Hematopoietic multipotent progenitor cell treated with erythropoietin and hydrocortisone succinate and interleukin-3 and kit ligand, for 15 days (in vitro differentiated cells): ENCODE measurements at regions not wholly inside any gene's neighbourhood (a gene's known extent, or its start where the extent isn't known, plus 50 kb on each side); places are given as distances from the start of the nearest gene placed in this dataset.
"Not testable (repeated sequence)": the region's sequence is repeated elsewhere in the genome, so short reads cannot be mapped to it uniquely, and the experiment has no call there.

Experiments
- DNase-seq: peaks from one replicate; pipeline ENCODE4 v3.0.0-alpha.2; 2015; ENCODE audit warnings: low spot score

DNA sequence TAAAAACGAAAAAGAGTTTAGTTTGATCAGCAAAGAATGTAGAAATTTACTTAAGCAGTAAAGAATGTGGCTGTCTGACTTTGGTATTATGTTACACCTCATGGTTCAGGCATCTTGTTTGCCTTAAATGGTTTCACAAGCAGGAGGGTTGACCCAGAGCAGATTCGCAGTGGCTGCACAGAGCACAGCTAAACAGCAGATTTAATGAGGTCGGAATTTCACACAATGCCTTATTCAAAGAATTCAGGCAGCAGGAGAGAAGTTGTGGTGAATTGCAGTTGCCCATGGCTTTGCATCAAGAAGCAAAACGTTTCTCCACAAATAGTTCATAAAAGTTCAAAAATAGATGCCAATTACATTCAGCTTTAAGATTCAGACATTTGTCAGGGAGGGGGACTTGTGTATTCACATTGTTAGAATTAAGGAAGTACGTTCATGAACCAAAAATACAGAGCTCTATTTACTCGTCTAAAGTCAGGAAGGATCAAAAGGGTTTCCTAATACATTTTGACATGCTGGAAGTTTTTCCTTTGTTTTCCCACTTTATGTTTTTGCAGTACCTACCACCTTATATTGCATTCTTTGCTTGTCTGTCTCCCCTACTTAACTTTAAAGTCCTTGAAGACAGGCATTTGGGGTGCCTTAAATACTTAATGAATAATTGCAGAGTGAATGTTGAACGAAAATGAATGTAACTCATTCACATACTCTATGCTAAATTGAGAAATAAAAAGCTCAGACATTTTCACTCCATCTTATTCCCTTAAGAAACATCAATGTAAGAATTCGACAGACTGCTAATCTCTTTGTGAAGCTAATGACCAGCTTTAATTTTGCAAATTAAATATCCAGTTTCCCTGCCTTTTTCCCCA lies 1163.6 kb upstream of the CITED2 start:
- DNase-seq: no peak

DNA sequence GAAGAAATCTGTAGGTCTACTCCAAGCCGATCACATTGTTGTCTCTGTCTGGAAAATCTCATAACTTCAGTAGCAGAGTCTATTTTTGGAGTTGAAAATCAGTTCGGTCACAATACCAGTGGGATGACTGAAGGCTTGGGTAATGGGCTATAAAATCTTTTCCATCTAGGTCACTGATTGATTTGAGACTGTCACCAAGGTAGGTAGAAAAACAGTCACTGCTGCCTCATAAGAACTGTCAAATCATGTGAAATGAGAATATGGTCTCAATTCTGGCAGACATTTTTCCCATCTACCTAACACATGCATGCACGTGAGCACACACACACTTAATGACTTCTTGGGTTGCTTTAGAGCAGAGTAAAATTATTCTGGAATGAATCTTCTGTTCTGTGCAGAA lies 1162.8 kb upstream of the CITED2 start:
- no peak for DNase-seq

DNA sequence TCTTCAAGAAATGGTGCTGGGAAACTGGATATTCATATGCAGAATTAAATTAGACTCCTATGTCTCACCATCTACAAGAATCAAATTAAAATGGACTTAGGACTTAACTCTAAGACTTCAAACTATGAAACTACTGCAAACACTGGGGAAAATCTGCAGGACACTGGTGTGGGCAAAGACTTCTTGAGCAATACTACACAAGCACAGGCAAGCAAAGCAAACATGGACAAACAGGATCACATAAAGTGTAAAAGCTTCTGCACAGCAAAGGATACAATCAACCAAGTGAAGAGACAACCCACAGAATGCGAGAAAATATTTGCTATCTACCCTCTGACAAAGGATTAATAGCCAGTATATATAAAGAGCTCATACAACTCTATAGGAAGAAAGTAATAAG lies 1161.1 kb upstream of the CITED2 start:
- no peak for DNase-seq

DNA sequence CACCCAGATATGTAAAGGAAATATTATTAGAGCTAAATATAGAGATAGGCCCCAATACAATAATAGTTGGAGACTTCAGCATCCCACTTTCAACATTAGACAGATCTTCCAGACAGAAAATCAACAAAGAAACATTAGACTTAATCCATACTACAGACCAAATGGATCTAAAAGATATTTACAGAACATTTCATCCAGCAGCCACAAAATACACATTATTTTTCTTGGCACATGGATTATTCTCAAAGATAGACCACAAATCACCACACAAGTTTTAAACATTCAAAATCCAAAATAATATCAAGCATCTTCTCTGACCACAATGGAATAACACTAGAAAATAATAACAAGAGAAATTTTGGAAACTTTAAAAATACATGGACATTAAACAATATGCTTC lies 1159.1 kb upstream of the CITED2 start:
- no peak for DNase-seq

DNA sequence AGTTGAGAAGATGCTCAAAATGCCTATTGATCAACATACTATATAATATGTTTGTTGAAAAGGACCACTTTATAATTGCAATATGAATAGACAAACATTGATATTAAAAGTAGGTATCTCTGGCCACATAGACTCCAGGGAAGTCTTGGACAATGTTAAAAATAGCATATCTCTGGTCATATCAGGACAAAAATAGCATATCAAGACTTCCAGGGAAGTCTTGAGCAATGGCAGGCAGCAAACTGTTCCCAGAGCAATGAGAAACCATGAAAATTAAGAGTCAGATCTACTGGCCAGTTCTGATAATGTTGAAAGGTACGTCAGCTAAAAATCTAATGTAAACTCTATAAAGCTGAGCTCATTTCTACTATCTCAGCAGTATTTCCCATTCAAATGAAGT lies 1130.3 kb upstream of the CITED2 start:
- DNase-seq: no peak

DNA sequence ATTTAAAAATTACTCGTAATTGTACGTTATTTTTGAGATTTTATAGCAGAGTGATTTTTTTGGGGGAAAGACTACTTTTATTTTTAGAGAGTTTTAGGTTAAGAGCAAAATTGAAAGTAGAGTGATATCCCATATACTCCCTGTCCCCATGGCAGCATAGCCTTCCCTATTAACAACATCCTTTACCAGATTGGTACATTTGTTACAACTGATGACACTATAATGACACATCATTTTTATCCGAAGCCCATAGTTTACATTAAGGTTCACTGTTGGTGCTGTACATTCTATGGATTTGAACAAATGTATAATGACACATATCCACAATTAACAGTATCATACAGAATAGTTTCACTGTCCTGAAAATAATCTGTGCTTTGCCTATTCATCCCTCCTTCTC lies 1126.4 kb upstream of the CITED2 start:
- no peak for DNase-seq

DNA sequence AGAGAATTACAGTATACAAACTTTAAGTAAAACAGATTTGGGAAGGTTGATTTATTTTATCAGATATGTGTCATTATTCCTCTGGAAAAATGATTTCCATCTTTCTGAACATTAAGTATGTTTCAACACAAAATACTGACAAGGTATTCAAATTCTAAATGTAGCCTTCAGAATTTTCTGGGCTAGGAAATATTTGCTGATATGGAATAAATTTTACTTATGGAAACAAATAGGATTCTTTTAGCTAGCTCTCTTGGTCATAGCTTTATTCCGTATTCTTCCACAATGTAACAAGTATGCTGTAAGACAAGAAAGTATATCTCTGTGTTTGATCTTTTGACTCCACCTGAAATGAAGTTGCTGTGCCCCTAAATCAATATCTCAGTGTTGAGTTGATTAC lies 1125.2 kb upstream of the CITED2 start:
- DNase-seq: no peak

DNA sequence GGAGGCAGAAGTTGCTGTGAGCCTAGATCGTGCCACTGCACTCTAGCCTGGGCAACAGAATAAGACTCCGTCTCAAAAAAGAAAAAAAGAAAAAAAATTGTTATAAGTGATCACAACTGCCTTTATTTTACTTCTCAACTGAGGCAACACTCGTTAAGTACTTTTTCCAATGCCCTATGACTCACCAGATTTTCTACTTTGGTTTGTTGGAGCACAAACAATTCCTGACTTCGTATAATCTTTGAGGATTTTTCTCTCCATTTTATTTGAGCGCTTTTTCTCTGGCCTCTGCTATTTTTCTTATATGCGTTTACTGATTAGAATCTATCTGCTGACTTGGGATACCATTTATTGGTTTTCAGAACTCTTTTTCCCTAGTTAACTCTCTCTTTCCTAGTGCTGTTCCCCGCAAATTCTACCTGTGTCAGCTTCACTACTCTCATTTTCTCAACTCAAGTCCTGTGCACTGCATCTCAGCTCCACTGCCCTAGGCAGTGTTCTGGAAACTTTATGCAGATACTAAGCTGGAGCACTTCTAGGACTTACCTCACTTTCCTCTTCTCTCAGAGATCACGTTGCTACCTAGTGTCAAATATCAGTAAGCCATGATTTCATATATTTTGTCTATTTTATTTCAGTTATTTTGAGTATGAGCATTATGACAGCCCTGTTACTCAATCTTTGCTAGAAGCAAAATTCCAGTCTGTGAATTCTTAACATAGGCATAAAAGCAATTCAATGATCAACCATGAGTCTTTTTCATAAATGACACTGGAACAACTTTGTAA lies 1120.1 kb upstream of the CITED2 start:
- DNase-seq: no peak

DNA sequence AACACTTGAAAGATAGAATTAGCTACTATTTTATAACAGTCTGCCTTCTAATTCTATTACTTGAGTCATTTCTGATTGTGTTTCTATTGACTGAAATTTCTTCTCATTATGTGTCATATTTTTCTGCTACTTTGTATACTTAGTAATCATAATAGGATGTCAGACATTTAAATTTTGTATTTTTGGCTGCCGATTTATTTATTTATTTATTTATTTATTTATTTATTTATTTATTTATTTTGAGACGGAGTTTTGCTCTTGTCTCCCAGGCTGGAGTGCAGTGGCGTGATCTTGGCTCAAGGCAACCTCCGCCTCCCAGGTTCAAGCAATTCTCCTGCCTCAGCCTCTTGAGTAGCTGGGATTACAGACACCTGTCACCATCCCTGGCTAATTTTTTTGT lies 1119.0 kb upstream of the CITED2 start:
- DNase-seq: not testable (repeated sequence)

DNA sequence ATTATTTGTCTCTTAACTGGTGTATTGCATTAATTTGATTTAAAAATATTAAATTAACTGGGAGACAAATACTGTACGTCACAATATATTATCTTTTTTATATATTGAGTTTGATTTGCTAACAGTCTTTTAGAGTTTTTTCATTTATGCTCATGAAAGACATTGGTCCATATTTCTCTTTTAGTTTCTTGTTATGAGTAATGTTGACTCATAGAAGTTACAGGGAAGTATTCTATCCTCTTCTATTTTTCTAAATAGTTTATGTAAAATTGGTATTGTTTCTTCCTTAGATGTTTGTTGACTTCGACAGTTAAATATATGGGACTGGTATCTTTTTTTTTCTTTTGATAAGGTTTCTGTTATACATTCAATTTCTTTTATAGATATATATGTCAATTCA lies 1115.6 kb upstream of the CITED2 start:
- DNase-seq: no peak

DNA sequence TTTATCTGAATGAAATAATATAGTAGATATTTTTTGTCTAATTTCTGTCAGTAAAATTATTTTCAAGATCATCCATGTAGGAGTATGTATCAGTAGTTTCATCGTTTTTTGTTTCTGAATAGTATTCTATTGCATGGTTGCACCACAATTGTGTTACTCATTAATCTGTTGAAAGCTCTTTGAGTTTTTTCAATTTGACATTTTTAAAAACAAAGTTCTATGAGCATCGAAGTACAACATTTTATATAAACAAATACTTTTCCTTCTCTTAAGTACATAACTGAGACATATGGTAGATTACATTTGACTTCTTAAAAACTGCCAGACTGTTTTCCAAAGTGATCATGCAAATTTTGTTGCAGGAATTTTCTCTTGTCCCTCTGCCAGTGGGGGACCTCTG lies 1113.1 kb upstream of the CITED2 start:
- no peak for DNase-seq

DNA sequence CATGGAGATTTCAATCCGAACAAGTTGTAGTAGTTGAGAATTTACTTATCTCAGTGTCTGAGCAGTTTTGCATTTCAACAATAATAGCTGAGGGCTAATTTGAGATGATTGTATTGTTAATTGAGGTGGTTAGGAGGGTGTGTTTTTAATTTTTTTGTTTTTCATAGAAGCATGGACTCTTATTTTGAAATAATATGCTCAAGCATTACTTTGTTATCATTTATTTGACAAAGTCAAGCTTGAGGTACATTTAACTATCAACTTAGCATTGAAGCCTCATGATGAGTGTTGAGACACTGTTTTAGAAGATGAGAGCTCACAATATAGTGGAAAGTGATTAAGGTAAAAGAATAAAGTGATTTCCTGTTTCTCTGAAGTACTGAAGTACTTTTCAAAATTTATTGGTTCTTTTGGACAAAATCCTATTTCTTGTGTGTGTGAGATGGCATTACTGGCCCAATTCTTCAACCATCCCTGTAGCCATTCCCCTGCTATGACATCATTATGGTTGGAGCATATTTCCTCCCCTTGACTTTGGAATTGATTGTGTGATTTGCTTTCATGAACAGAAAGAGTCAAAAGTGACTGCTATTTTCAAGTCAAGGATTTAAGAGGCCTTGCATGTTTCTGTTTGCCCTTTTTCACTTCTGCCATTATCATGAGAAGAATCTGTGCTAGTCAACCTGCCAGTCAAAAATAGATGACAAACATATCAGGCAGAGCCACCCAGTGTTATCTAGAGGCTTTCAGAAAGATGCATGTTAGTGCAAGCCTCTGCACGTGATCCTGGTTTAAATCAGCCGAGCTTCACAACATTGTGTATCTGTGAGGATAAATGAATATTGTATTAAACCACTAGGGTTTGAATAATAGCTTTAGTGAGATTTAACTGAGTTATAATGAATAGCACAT lies 1112.3 kb upstream of the CITED2 start:
- DNase-seq: no peak

DNA sequence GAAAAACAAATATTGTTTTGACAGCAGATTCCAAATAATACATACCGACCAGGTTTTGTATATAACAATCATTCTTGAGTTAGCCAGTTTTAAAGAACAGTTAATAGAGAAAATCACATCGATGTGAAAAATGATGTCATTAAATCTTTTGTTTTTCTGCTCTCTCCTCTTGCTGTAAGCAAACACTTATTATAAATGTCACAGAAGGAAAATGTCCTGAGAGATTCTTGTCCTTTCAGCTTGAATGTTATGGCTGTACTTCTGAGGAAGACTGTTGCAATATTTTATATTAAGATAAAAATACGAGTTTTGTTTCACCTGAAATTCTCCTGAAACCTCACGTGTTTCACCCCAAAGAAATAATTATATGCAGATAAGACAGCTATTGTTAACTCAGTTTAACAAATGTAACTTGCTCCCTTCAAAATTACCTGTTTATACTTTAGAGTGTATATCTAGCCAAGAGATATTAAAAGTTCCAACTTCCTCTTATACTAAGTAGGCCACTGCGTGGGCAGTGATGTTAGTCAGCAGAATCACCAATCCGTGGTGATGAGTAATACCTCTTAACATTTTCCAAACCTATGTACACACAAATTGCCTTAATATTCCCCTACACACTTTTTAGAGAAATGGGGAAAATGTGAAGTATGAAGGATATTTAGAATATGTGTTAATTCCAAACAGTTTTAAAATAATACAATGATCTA lies 1111.4 kb upstream of the CITED2 start:
- no peak for DNase-seq

DNA sequence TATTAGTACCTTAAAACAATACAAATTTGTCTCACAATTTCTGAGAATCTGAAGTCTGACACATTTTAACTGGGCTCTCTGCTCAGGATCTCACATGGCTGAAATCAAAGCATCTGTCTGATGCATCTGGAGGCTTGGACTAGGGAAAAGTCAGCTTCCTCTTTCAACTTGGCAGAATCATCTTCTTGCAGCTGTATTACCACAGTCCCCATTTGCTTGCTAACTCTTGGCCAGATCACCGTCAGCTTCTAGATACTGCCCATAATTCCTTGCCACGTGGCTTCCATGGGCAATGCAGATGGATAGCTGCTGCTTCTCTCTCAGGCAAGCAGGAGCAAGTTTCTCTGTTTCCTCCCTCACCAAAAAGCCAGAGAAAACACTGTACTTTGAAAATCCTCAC lies 1106.4 kb upstream of the CITED2 start:
- no peak for DNase-seq

DNA sequence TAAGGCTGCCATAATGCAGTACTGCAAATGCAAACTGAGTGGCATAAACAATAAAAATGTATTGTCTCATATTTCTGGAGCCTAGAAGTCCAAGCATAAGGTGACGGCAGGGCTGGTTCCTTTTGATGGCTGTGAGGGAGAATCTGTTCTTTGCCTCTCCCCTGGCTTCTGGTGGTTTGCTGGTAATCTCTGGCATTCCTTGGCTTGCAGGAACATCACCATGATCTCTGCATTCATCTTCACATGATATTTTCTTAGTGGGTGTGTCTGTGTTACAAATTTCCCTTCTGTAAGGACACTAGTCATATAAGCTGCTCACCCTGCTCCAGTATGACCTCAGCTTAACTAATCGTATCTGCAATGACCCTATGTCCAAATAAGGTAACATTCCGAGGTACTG lies 1104.2 kb upstream of the CITED2 start:
- DNase-seq: no peak

DNA sequence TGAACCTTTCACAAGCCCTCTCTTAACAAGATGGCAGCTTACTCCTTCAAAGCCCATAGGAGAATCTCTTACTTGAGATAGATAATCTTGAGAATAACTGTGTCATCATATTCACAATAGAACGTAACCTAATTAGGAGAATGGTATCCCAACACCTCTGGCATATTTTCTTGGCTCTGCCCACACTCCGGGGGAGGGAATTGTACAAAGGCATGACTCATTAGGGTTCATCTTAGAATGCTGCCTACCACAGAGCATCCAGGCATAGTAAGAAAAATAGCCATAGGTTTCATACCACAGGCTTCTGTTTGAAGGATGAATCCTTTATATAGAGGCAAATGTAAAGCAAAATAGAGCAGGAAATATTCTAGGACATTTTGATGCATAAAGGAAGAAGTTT lies 1100.6 kb upstream of the CITED2 start:
- no peak for DNase-seq

DNA sequence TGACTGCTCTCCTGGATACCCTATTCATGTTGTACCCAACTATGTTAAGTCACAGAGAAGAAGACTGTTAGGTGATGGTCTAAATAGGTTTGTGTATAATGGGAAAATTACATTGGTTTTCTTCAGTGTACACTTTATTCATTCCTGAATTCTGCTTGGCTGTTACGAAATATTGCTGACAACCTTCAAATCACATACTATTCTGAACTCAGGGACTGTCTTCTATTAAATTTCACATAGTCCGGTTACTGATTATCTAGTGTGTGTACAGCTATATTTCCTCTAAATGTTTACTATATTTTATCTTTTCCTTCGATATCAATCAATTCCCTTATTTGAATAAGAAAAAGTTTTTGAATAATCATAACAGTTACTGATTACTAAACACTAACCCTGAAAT lies 1090.3 kb upstream of the CITED2 start:
- DNase-seq: no peak

DNA sequence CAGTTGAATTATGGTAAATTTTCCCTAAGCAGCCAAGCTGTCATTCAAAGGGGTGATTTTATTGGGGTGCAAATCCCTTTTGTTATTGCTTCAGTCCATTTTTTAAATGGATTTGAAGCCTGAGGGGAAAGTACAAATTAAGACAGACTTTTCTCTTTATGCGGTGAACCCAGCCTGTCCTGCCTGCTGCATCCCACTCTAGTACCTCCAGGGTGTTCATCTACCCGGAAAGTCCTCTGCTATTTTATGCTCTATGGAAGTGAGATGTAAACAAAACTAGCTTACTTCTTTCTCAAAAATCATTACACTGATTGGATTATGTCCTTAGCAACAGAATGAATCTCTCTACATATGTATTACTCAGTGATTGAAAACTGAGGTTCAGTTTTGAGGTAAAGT lies 1088.9 kb upstream of the CITED2 start:
- DNase-seq: no peak

DNA sequence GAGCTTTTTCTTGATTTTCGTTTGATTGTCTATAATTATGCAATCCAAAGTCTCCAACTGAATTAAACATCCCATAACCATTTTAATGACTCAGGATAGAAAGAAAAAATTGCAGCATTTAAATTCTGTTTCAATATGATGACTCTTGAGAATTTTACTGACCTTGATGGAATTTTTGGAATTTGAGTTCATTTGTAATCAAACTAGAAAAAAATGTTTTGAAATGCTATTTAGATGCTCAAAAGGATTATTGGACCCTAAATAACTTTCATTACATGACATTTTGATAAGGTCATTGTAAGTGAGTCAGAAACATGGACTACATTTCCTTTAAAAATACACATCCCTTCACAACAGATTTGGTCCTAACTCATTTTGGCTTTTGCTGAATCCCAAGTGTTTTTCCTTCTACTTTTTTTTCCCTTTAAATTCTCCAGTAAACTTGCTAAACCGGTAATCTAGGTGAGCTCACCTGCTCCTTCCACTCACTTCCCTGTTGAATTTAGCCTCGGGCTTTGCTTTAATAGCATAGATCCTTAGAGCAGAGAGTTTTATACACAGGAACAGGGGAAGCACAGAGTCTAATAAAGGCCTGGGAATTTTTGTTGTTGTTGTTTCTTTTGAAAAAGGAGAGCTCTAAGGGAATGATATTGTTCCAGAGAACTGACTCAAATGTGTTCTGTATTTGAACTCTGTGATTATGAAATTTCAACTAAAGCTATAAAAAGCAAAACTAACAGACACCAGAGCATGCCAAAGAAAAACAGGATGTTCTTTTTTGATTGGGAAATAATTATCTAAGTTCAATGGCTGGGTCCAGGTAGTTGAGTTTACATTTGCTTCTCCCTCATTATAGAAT lies 1088.2 kb upstream of the CITED2 start:
- no peak for DNase-seq

DNA sequence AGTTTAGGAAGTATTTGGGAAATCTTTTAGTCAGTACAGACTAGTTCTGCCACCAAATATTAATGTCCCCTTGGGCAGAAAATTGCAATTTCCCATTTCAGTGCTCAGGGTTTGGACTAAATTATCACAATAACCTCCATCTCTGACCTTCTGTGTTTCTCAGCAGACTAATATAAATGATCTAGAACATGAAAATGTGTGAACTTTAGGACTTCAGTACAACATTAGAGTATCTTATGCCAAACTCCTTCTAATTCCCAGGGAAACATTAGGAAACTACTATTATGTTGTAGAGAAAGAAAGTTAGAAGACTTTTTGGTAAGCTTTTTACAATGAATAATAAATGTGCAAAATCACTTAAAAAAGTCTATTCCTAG lies 1087.6 kb upstream of the CITED2 start:
- DNase-seq: no peak

DNA sequence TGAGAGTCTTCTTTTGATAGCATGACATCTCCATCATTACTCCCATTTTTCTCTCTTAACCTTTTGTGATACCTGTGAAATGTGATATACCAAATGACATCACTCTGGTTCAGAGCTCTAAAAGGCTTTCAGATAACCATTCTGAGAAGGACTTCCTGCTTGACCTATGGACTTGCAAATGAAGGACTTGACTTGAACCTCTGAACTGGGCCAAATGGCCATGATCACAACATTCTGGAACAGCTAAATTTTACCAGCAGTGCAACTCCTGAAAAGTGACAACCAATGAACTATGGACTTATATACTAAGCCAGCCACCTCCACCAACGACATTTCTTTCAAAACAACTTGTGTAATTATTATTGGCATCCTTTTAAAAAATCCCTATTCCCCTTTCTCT lies 1085.8 kb upstream of the CITED2 start:
- DNase-seq: no peak
